DOHH2 (cell line): ENCODE measurements at regions not wholly inside any gene's neighbourhood (a gene's known extent, or its start where the extent isn't known, plus 50 kb on each side); places are given as distances from the start of the nearest gene placed in this dataset.

Source experiments
- H3F3A ChIP-seq: fragments of 200-600 bp; sonication (generic), shearing (Covaris generic); 2 replicates; pipeline ENCODE4 v1.6.0; 2016; ENCODE audit warnings: antibody characterized with exemption, mild to moderate bottlenecking; ENCODE audit not compliant: control insufficient read depth, insufficient read depth
- H3K27ac ChIP-seq: fragments of 200-600 bp; sonication (generic); 2 replicates; pipeline ENCODE4 v1.5.1; 2014; ENCODE audit warnings: low read depth, mild to moderate bottlenecking, low read length, moderate library complexity
- H3K27me3 ChIP-seq: fragments of 200-600 bp; sonication (generic); 2 replicates; pipeline ENCODE4 v1.6.1; 2014; ENCODE audit warnings: mild to moderate bottlenecking, low read length, mixed read lengths; ENCODE audit not compliant: control insufficient read depth
- H3K36me3 ChIP-seq: fragments of 200-600 bp; sonication (generic); 2 replicates; pipeline ENCODE4 v1.6.1; 2014; ENCODE audit warnings: mild to moderate bottlenecking, low read length, moderate library complexity, mixed read lengths; ENCODE audit not compliant: control insufficient read depth
- H3K4me1 ChIP-seq: fragments of 200-600 bp; sonication (generic); 2 replicates; pipeline ENCODE4 v1.6.1; 2014; ENCODE audit warnings: mild to moderate bottlenecking, low read length, mixed read lengths; ENCODE audit not compliant: control insufficient read depth
- H3K4me2 ChIP-seq: fragments of 200-600 bp; sonication (generic); 2 replicates; pipeline ENCODE4 v1.6.0; 2014; ENCODE audit warnings: mild to moderate bottlenecking, low read length, moderate library complexity
- H3K4me3 ChIP-seq: fragments of 200-600 bp; sonication (generic); 2 replicates; pipeline ENCODE4 v1.5.1; 2014; ENCODE audit warnings: mild to moderate bottlenecking, low read length, mixed read lengths
- H3K79me2 ChIP-seq: fragments of 200-600 bp; sonication (generic); 2 replicates; pipeline ENCODE4 v1.6.1; 2014; ENCODE audit warnings: mild to moderate bottlenecking, low read length, mixed read lengths; ENCODE audit not compliant: control insufficient read depth
- H3K9me2 ChIP-seq: fragments of 200-600 bp; sonication (generic); replicated peaks from 2 replicates; pipeline ENCODE4 v1.6.1; 2014; ENCODE audit warnings: mild to moderate bottlenecking, low read length, mixed read lengths; ENCODE audit not compliant: control insufficient read depth
- H3K9me3 ChIP-seq: fragments of 200-600 bp; sonication (generic); 2 replicates; pipeline ENCODE4 v1.6.1; 2014; ENCODE audit warnings: antibody characterized with exemption, low read length, mixed read lengths; ENCODE audit not compliant: control insufficient read depth, insufficient read depth
- H4K20me1 ChIP-seq: fragments of 200-600 bp; sonication (generic); 2 replicates; pipeline ENCODE4 v1.6.0; 2014; ENCODE audit warnings: low read depth, mild to moderate bottlenecking, antibody characterized with exemption, low read length, moderate library complexity; ENCODE audit not compliant: control insufficient read depth, insufficient read depth
- EZH2phosphoT487 ChIP-seq: fragments of 200-600 bp; sonication (generic); IDR thresholded peaks from 2 replicates; pipeline ENCODE4 v1.6.1; 2017; ENCODE audit warnings: borderline replicate concordance, mild to moderate bottlenecking, antibody characterized with exemption, low read length, moderate library complexity, mixed read lengths
- TF ChIP-seq, protein P1 (sequence below): fragments of 200-600 bp; sonication (generic); IDR thresholded peaks from one replicate; pipeline ENCODE4 v1.5.1; 2014; ENCODE audit warnings: antibody characterized with exemption, mild to moderate bottlenecking, low read depth, low read length; ENCODE audit not compliant: poor library complexity, severe bottlenecking

DNA sequence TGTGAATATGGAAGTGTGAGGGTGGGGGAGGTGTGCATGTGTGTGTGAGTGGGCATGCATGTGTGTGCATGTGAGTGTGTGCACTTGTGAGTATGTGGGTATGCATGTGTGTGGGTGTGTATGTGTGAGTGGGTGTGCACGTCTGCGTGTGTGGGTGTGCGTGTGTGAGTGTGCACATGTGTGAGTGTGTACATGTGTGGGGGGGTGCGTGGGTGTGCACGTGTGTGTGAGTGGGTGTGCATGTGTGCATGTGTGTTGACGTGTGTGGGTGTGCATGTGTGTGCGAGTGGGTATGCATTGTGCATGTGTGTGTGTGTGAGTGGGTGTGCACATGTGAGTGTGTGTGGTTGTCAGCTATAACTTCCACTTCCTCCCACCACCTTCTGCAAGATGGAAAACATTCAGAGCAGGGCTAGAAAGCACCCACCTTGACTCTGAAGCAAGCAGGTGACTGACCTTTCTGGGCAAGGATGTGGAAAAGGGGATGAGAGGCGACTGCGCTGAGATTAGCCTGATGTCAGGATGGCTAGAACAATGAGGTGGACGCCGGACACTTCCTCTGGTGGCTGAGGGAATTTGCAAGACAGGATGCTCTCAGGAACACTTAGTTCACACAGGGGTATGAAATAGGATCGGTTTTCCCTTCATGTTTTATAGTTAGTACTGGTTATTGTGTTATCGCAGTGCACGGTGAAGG, 103.6 kb downstream of the ACKR3 start:
- Histone ChIP-seq H3K4me1 (no peaks in the 10 kb centered on the region), H3K9me2 (no peaks in the 10 kb centered on the region), H4K20me1 (no peaks in the 10 kb centered on the region), H3K27me3 (no peaks in the 10 kb centered on the region), H3K36me3 (no peaks in the 10 kb centered on the region), H3K79me2 (no peaks in the 10 kb centered on the region), H3K4me2 (no peak overlapping the region), H3K9me3 (no peaks in the 10 kb centered on the region), H3K27ac (no peak overlapping the region), H3K4me3 (no peak overlapping the region), H3F3A (no peaks in the 10 kb centered on the region)
- TF ChIP-seq, protein P1, sequence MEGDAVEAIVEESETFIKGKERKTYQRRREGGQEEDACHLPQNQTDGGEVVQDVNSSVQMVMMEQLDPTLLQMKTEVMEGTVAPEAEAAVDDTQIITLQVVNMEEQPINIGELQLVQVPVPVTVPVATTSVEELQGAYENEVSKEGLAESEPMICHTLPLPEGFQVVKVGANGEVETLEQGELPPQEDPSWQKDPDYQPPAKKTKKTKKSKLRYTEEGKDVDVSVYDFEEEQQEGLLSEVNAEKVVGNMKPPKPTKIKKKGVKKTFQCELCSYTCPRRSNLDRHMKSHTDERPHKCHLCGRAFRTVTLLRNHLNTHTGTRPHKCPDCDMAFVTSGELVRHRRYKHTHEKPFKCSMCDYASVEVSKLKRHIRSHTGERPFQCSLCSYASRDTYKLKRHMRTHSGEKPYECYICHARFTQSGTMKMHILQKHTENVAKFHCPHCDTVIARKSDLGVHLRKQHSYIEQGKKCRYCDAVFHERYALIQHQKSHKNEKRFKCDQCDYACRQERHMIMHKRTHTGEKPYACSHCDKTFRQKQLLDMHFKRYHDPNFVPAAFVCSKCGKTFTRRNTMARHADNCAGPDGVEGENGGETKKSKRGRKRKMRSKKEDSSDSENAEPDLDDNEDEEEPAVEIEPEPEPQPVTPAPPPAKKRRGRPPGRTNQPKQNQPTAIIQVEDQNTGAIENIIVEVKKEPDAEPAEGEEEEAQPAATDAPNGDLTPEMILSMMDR, result no peak
- TF ChIP-seq EZH2phosphoT487, result no peak

DNA sequence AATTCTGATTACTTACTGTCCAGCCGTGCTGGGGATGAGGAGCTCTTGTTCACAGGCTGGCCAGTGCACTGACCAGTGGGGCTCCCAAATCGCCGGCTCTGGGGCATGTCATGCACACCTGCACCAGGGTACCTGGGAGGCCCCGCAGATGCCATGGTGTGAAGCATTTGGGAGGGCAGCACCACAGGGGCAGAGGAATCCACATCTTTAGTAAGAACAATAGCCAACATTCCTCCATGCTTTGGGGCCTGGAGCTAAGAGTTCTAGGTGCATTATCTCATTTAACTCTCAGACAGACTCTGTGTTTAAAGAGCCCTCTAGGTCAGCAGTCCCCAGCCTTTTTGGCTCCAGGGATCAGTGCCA, 104.2 kb downstream of the ACKR3 start:
- H3K4me3 ChIP-seq, result no peak overlapping the region
- TF ChIP-seq, protein P1, result no peak
- no peak for TF ChIP-seq EZH2phosphoT487
- no peaks in the 10 kb centered on the region for H3F3A ChIP-seq
- no peaks in the 10 kb centered on the region for H3K27me3 ChIP-seq
- no peak overlapping the region for H3K4me2 ChIP-seq
- H3K4me1 ChIP-seq, result no peaks in the 10 kb centered on the region
- H3K27ac ChIP-seq, result no peak overlapping the region
- no peaks in the 10 kb centered on the region for H3K79me2 ChIP-seq
- H3K9me3 ChIP-seq, result no peaks in the 10 kb centered on the region
- H4K20me1 ChIP-seq, result no peaks in the 10 kb centered on the region
- no peaks in the 10 kb centered on the region for H3K9me2 ChIP-seq
- no peaks in the 10 kb centered on the region for H3K36me3 ChIP-seq

DNA sequence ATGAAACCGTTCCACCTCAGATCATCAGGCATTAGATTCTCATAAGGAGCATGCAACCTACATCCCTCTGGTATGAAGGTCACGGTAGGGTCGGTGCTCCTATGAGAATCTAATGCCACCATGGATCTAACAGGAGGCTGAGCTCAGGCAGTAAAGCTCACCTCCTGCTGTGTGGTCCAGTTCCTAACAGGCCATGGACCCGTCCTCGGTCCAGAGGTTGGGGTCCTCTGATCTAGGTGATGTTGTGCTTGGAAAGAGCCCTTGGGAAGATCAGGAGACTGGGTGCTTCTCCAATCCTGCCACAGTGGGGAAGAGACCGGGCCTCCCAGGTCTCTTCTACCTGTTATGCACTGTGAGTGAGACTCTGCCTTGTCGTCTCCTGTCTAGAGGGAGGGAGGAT, 104.6 kb downstream of the ACKR3 start:
- no peaks in the 10 kb centered on the region for H3K9me3 ChIP-seq
- H3K27me3 ChIP-seq, result no peaks in the 10 kb centered on the region
- no peaks in the 10 kb centered on the region for H3K36me3 ChIP-seq
- H3K27ac ChIP-seq, result no peak overlapping the region
- H3K4me1 ChIP-seq, result no peaks in the 10 kb centered on the region
- no peak overlapping the region for H3K4me2 ChIP-seq
- H3K4me3 ChIP-seq, result no peak overlapping the region
- no peaks in the 10 kb centered on the region for H3K79me2 ChIP-seq
- H3F3A ChIP-seq, result no peaks in the 10 kb centered on the region
- no peak for TF ChIP-seq EZH2phosphoT487
- TF ChIP-seq, protein P1, result no peak
- no peaks in the 10 kb centered on the region for H3K9me2 ChIP-seq
- H4K20me1 ChIP-seq, result no peaks in the 10 kb centered on the region

DNA sequence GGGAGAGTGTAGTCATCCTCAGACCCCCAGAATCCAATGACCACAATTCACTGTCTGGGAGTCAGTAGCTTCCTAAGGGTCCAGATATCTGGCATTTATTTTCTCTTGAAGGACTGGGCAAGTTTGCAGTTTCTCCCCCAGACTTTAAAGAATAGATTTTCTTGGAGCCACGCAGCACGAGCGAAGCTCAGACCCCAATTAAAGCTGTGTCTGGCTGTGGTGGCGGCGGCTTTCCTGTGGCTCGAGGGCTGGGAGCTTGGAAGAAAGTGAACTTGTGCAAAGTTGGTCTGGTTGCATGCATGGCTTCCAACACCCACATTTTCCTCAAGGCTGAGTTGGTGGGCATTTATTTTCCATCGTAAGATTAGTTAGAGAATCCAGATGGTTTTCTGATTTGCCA, 105.0 kb downstream of the ACKR3 start:
- Histone ChIP-seq H3K4me1 (no peaks in the 10 kb centered on the region), H3K9me3 (no peaks in the 10 kb centered on the region), H3K9me2 (no peaks in the 10 kb centered on the region), H4K20me1 (no peaks in the 10 kb centered on the region), H3K36me3 (no peaks in the 10 kb centered on the region), H3K27me3 (no peaks in the 10 kb centered on the region), H3F3A (no peaks in the 10 kb centered on the region), H3K27ac (no peak overlapping the region), H3K4me3 (no peak overlapping the region), H3K4me2 (no peak overlapping the region), H3K79me2 (no peaks in the 10 kb centered on the region)
- TF ChIP-seq, protein P1, result no peak
- TF ChIP-seq EZH2phosphoT487, result no peak
